Astrocyte (in vitro differentiated cells and primary cell): ENCODE measurements at regions not wholly inside any gene's neighbourhood (a gene's known extent, or its start where the extent isn't known, plus 50 kb on each side); places are given as distances from the start of the nearest gene placed in this dataset.

Experiments
- EZH2 ChIP-seq: IDR thresholded peaks from 2 replicates; pipeline ENCODE4 v1.6.1; 2012; ENCODE audit warnings: mild to moderate bottlenecking, low read length, inconsistent platforms; ENCODE audit not compliant: insufficient read depth
- TF ChIP-seq, protein P1 (sequence below): IDR thresholded peaks from 2 replicates; pipeline ENCODE4 v1.5.1; 2011; ENCODE audit warnings: low read depth, mild to moderate bottlenecking, inconsistent platforms, low read length, moderate library complexity; ENCODE audit not compliant: insufficient read depth

DNA sequence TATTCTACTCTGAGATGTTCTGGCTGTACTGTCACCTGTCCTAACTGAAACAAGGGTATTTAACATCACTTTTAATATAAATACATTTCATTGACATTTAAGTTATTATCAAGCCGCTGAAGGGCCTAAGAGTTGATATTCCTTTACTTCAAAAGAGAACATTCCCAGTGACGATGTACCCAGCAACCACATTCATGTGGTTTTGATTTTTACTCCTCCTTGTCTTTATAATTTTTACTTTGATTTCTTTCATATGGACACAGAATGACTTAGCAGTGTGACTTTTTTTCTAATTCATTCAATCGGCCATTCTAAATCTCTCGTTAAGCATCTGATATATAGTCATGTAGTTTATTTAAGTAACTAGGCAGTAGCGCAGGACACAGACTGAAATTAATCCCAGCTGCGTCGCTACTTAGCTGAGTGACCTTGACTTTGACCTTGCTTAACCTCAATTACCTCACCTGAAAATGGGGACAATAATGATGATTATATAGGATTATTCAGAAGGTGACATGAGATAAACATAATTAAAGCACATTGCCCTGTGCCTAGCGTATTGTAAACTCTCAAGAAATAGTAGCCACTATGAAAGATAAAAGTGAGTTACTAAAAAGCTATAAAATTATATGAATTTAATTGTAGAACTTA lies 476.6 kb downstream of the SETD4 start:
- TF ChIP-seq, protein P1, sequence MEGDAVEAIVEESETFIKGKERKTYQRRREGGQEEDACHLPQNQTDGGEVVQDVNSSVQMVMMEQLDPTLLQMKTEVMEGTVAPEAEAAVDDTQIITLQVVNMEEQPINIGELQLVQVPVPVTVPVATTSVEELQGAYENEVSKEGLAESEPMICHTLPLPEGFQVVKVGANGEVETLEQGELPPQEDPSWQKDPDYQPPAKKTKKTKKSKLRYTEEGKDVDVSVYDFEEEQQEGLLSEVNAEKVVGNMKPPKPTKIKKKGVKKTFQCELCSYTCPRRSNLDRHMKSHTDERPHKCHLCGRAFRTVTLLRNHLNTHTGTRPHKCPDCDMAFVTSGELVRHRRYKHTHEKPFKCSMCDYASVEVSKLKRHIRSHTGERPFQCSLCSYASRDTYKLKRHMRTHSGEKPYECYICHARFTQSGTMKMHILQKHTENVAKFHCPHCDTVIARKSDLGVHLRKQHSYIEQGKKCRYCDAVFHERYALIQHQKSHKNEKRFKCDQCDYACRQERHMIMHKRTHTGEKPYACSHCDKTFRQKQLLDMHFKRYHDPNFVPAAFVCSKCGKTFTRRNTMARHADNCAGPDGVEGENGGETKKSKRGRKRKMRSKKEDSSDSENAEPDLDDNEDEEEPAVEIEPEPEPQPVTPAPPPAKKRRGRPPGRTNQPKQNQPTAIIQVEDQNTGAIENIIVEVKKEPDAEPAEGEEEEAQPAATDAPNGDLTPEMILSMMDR, result no peak
- TF ChIP-seq EZH2, result no peak
